ENCODE measurements at regions not wholly inside any gene's neighbourhood (a gene's known extent, or its start where the extent isn't known, plus 50 kb on each side); places are given as distances from the start of the nearest gene placed in this dataset.

DNA sequence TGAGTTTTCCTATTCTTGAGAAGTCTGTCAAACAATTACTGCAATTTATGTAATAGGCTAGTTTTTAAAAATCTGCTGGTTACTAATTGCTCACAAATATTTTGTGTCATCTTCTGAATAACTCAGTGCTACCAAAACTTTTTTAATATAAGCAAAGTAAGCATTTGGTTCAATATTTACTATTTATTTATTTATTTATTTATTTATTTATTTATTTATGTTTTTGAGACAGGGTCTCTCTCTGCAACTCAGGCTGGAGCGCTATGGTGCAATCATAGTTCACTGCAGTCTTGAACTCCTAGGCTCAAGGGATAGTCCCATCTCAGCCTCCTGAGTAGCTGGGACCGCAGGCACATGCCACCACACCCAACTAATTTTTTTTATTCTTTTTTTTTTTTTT, 60.4 kb upstream of the CDH20 start:
- no peaks in the 10 kb centered on the region for H3K9me3 ChIP-seq (ENCODE audit: control insufficient read depth, low read depth, low read length)
- no peaks in the 10 kb centered on the region for H3K36me3 ChIP-seq (ENCODE audit: control insufficient read depth, low read depth, low read length)
- H3K4me1 ChIP-seq (ENCODE audit: control insufficient read depth, low read depth, low read length), result peaks cover 17% of the 10 kb centered on the region
- no peak overlapping the region for H3K9ac ChIP-seq (ENCODE audit: low read length)
- no peaks in the 10 kb centered on the region for H3K27me3 ChIP-seq (ENCODE audit: control insufficient read depth, insufficient read depth, low read length)
- H3K27ac ChIP-seq (ENCODE audit: low read length), result no peak overlapping the region
- H3K4me3 ChIP-seq (ENCODE audit: low read length), result no peak overlapping the region

GRCh38 chr18:61273533-61273932, 59.7 kb upstream of the CDH20 start:
- H3K36me3 ChIP-seq (ENCODE audit: control insufficient read depth, low read depth, low read length), result no peaks in the 10 kb centered on the region
- peaks cover 17% of the 10 kb centered on the region for H3K4me1 ChIP-seq (ENCODE audit: control insufficient read depth, low read depth, low read length)
- H3K27me3 ChIP-seq (ENCODE audit: control insufficient read depth, insufficient read depth, low read length), result no peaks in the 10 kb centered on the region
- H3K4me3 ChIP-seq (ENCODE audit: low read length), result no peak overlapping the region
- H3K9me3 ChIP-seq (ENCODE audit: control insufficient read depth, low read depth, low read length), result no peaks in the 10 kb centered on the region
- H3K9ac ChIP-seq (ENCODE audit: low read length), result no peak overlapping the region
- no peak overlapping the region for H3K27ac ChIP-seq (ENCODE audit: low read length)

DNA sequence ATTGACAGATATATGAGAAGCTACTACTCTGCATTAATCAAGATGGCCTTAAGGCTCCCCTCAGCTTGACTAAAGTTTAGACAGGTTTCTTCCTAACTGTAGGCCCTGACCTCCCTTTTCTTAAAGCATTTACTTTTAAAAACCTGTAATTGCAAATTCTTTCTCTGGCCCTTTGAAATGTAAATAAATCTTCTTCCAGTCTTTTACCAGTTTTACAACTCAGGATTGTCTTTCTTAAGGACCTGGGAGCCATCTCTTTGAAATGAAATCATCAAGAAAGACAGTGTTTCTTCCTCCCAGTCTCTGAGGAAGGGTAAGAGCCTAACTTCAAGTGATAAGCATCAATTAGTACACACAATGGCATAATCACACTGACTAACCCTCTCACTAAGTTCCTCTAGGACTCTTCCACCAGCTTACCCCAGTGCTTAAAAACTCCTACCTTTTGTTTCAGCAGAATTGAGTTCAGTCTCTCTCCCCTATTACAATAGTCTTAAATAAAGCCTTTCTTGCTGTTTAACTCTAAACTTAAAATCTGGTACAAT, 58.7 kb upstream of the CDH20 start:
- Histone ChIP-seq H3K36me3 (ENCODE audit: control insufficient read depth, low read depth, low read length) (no peaks in the 10 kb centered on the region), H3K4me1 (ENCODE audit: control insufficient read depth, low read depth, low read length) (peaks cover 13% of the 10 kb centered on the region), H3K27ac (ENCODE audit: low read length) (no peak overlapping the region), H3K9ac (ENCODE audit: low read length) (no peak overlapping the region), H3K27me3 (ENCODE audit: control insufficient read depth, insufficient read depth, low read length) (no peaks in the 10 kb centered on the region), H3K9me3 (ENCODE audit: control insufficient read depth, low read depth, low read length) (no peaks in the 10 kb centered on the region), H3K4me3 (ENCODE audit: low read length) (no peak overlapping the region)

DNA sequence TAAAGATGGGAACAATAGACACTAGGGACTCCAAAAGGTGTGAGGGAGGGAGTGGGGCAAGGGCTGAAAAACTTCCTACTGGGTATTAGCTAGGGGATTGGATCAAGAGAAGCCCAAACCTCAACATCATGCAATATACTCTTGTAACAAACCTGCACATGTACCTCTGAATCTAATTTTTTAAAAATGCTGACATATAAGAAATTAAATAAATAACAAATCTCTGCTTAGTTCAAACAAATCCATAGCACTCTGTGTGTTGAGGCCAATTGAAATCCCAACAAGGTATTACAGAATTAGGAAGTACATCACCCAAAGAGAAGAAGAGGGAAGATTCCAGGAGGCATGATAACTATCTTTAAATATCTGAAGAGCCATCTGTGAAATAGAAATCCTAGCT, 55.4 kb upstream of the CDH20 start:
- peaks cover 13% of the 10 kb centered on the region for H3K4me1 ChIP-seq (ENCODE audit: control insufficient read depth, low read depth, low read length)
- no peak overlapping the region for H3K4me3 ChIP-seq (ENCODE audit: low read length)
- H3K36me3 ChIP-seq (ENCODE audit: control insufficient read depth, low read depth, low read length), result no peaks in the 10 kb centered on the region
- H3K9me3 ChIP-seq (ENCODE audit: control insufficient read depth, low read depth, low read length), result peaks cover 5% of the 10 kb centered on the region
- no peak overlapping the region for H3K27ac ChIP-seq (ENCODE audit: low read length)
- H3K9ac ChIP-seq (ENCODE audit: low read length), result no peak overlapping the region
- no peaks in the 10 kb centered on the region for H3K27me3 ChIP-seq (ENCODE audit: control insufficient read depth, insufficient read depth, low read length)

GRCh38 chr18:61281431-61281830, 51.8 kb upstream of the CDH20 start:
- H3K4me1 ChIP-seq (ENCODE audit: control insufficient read depth, low read depth, low read length), result peaks cover 7% of the 10 kb centered on the region
- H3K36me3 ChIP-seq (ENCODE audit: control insufficient read depth, low read depth, low read length), result no peaks in the 10 kb centered on the region
- H3K27me3 ChIP-seq (ENCODE audit: control insufficient read depth, insufficient read depth, low read length), result no peaks in the 10 kb centered on the region

GRCh38 chr18:61282926-61283325, 50.3 kb upstream of the CDH20 start:
- no peaks in the 10 kb centered on the region for H3K27me3 ChIP-seq (ENCODE audit: control insufficient read depth, insufficient read depth, low read length)
- no peak overlapping the region for H3K27ac ChIP-seq (ENCODE audit: low read length)

More at GRCh38 chr18:61281431-61281830, 51.8 kb upstream of the CDH20 start:
- Histone ChIP-seq H3K9me3 (ENCODE audit: control insufficient read depth, low read depth, low read length) (peaks cover 5% of the 10 kb centered on the region), H3K4me3 (ENCODE audit: low read length) (no peak overlapping the region), H3K27ac (ENCODE audit: low read length) (no peak overlapping the region), H3K9ac (ENCODE audit: low read length) (no peak overlapping the region)

More at GRCh38 chr18:61282926-61283325, 50.3 kb upstream of the CDH20 start:
- H3K9ac ChIP-seq (ENCODE audit: low read length), result no peak overlapping the region
- peaks cover 9% of the 10 kb centered on the region for H3K4me1 ChIP-seq (ENCODE audit: control insufficient read depth, low read depth, low read length)
- H3K4me3 ChIP-seq (ENCODE audit: low read length), result no peak overlapping the region
- peaks cover 5% of the 10 kb centered on the region for H3K9me3 ChIP-seq (ENCODE audit: control insufficient read depth, low read depth, low read length)
- H3K36me3 ChIP-seq (ENCODE audit: control insufficient read depth, low read depth, low read length), result no peaks in the 10 kb centered on the region

All from iPS-18a (cell line).